HG03135 (cell line): ENCODE measurements at regions not wholly inside any gene's neighbourhood (a gene's known extent, or its start where the extent isn't known, plus 50 kb on each side); places are given as distances from the start of the nearest gene placed in this dataset.

Experiments used
- ATAC-seq: cut with Tn5 transposase; IDR thresholded peaks from one replicate; pipeline ENCODE4 v1.9.1; 2021; ENCODE audit warnings: mild to moderate bottlenecking, moderate library complexity; ENCODE audit not compliant: unreplicated experiment

DNA sequence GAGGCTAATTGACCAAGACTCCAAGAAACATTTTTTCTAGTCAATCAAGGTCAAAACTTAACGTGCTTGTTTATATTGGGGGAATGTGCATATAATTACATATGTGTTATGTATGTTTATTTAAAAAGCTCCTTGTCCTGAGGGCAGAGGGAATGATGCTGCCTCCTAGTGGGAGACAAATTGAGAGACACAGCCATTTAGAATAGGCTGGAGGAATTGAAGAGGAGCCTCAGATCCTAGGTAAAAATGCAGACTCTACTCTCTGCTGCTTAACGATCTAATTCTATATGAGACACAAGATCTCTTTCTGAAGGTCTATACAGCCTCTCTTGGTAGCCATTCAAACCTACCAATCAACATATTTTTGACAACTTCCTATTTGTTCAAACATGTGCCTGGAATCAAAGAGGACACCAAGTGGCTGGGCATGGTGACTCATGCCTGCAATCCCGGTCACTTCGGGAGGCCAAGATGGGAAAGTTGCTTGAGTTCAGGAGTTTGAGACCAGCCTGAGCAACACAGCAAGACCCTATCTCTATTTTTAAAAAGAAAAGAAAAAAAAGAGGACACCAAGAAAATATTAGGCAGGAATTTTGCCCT lies 136.6 kb upstream of the ZNF648 start:
- no peak for ATAC-seq

DNA sequence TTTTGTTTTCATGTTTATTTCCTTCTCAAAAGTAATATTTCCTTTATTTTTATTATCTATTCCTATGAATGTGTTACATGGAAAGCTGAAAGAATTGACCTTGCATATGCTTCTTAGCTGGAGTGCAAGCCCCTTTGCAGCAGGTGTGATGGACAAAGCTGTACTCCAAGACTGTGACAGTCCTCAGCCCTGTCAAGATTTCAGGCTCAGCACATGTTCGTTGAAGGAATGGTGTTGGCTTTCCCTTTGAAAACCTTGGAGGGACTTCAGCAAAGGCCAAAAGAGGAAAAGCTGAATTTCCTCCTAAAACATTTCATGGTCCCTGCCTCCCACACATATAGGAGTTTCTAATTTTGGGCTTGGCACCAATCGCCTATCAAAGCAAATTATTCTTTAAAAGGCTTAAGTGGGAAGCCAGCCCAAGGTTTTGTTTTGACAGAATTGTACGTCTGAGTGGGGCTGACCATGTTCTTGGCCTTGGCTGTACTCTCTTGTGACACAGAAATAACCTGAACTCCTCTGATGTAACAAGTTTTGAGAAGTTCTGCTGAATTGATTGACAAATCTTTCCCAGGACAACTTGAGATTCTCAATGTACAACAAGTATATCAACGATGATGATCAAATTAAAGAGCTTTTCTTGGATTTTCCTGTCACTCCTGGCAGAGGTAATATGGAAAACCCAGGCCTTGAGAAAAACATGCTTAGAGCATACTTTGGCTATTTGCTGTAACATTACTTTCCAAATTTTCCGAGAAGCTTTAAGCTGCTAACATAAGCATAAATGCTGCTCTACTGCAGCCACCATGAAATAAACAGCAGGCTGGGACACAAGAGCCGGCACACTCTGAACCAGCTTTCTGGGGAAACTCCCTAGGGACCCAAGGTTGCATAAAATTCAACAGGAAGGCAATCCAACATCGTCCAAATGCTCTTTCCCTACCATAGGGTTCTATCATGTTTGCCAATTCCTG lies 135.7 kb upstream of the ZNF648 start:
- ATAC-seq: no peak

DNA sequence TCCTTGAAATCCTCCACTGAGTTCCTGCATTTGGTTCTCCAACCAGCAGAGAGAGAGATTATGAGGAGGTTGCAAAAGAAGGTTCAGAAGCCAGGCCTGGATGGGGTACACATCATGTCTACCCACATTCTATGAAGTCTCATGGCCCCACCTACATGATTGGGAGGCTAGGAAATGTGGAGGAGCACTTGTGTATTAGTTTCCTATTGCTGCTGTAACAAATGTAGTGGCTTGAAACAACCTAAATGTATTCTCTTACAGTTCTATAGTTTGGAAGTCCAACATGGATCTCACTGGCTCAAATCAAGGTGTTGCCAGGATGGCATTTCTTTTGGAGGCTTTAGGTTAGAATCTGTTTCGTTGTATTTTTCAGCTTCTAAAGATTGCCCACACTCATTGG lies 134.2 kb upstream of the ZNF648 start:
- no peak for ATAC-seq

DNA sequence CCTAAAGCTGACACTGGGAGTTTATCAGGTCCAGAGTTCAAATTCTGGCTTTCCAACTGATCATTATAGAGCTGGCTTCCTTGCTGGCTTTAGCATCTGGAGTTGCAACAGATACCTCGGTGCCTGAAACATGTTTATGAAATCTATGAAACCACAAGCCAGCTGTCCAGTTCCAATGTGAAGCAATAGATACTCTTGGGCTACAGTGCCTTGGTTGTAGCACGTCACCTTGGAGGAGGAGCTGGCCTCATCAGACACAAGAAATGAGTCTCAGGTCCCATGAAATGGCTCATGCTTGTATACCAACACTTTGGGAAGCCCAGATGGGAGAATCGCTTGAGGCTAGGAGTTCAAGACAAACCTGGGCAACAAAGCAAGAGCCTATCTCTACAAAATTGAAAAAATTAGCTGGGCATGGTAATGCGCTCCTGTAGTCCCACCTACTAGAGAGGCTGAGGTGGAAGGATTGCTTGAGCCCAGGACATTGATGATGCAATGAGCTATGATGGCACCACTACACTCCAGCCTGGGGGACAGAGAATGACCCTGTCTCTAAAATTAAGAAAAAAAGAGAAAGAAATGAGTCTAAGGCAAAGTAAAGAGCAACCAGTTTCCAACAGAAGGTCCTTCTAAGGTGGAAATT lies 132.5 kb upstream of the ZNF648 start:
- ATAC-seq: no peak

DNA sequence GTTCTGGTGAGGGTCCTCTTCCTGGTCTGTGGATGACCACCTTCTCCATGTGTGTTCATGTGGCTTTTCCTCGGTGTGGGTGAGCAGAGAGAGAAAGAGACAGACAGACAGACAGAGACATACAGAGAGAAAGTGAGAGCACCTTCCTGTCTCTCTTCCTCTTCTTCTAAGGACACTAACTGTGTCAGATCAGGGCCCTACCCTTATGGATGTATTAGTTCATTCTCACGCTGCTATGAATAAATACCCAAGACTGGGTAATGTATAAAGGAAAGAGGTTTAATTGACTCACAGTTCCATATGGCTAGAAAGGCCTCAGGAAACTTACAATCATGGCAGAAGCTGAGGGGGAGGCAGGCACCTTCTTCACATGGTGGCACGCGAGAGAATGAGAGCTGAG lies 131.5 kb upstream of the ZNF648 start:
- ATAC-seq: no peak

DNA sequence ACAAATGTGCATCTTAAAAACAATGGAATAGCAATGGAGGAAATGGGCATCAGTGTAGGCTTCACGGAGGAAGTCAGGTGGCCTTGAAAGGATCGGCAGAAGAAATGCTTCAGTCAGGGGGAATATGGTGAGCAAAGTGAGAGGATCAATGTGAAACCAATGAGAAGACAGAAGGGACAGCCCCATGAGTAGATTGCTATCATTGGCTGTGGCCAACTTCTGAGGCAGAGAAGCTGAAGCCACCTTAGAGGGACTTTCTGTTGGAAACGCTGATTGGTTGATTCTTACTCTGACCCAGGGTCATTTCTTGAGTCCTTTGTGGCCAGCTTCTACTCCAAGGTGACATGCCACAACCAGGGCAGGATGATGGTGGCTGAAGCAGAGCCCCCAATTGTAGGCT lies 130.7 kb upstream of the ZNF648 start:
- ATAC-seq: no peak

DNA sequence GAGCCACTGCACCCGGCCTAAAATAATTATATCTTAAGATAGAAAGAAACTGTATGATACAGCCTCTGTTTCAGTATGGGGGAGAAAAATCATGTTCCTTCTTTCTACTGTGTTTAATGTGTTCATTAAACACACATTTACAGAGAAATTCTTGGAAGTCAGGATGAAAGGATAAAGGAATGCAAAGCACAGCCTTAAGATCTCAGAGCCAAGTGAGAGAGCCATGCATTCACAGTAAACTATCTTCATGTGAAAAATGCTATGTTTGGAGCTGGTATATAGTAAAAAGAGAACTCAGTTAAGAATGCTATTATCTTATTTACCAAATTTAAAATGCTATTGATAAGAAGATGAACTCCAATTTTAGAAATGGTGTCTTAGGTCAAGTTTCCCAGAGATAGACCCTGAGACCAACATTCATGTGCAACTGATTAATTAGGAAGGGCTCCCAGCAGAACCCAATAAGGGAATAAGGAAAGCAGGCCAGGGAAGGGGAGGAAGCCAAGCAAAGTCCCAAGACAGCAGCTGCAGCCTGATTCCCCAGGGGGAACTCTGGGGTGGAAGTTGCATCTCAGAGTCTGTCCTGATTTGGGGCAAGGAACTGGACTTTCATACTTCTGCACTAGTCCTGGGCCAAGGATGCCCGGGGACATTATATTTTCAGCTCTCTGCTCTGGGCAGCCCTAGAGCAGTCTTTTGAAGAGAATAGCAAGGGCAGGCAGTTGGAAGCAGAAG lies 130.0 kb upstream of the ZNF648 start:
- ATAC-seq: no peak

DNA sequence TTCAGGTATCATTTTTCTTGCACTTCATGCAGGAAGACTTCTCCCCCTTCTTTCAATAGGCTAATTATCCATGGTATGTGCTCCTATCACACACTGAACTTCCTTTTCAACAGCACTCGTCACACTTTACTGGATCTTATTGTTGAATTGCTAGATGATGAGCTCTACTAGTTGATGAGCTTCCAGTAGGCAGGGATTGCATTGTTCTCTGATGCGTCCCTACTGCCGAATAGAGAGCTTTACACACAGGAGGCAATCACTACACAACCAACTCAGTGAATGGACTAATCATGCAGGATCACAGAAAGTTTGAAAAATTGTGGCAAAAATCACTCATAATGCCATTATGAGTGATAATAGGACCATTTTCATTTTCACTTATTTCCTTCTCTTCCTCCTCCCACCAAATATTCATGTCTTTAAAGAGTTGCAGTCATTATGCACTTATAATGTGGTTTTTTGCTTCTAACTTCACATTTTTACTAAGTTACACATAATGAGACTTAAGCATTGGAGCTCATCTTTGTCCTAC lies 128.1 kb upstream of the ZNF648 start:
- no peak for ATAC-seq

DNA sequence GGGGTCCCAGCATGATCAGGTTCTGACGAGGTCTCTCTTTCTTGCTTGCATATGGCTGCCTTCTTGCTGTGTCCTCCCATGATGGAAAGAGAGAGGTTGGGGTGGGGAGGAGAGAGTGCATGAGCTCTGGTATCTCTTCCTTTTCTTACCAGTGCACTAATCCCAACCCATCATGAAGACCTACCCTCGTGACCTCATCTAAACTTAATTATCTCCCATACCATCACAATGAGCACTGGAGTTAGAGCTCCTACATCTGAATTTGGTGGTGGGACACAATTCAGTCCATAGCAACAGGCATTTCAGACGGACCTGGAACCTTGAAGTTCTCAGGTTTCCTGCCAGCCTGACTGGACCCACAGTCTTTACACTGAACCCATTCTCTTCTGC lies 125.2 kb upstream of the ZNF648 start:
- ATAC-seq: no peak

DNA sequence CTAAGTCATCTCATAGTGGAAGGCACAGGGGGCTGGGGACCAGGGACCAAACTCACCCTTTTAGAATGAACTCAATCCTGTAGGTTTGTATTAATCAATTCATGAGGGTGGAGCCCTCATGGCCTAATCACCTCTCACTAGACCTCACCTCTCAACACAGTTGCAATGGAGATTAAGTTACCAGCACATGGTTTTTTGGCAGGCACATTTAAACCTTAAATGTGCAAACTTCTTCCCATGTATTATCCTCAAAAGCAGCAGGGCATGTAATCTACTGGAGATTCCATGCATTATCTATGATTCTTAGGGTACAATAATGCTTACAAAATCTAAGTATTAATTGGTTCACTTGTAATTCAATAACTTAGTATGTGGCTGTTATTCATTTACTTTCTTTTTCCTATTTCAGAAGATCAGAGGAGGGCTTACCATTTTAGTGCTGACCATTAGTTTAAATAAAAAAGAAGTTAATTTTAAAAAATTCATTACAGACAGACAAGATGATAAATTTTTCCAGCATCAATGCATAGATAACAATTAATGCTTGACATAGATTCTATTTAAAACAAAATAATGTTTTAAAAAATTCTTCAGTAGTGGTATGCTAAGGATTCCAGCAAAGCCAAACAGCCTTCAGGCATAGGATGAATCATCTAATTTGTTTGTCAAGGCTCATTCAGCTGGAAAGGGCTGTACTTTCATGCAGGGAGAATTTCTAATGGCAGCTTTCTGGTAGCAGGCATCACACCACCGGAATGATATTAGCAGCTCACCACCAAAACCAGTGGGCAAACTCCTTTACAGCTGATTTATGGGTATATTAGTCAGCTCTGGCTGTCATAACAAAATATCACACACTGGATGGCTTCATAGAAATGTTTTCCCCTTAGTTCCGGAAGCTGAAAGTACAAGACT lies 124.6 kb upstream of the ZNF648 start:
- ATAC-seq: no peak

DNA sequence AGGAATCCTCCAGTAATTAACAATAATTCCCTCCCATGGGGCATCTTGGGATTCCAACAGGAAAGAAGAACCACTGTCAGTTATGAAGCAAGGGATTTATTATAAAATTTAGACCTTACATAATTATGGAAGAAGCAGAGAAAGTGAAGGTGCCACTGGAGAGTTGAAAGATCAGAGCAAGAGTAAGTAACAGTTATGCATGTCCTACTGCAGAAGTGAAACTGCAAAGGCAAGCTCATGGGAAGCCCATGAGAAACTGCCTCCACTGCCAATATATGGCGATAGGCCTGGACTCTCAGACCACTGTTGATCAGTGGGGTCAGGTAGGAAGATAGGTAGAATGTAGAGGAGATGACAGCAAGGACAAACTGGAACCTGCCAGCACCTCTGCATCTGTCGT lies 123.6 kb upstream of the ZNF648 start:
- ATAC-seq: no peak

DNA sequence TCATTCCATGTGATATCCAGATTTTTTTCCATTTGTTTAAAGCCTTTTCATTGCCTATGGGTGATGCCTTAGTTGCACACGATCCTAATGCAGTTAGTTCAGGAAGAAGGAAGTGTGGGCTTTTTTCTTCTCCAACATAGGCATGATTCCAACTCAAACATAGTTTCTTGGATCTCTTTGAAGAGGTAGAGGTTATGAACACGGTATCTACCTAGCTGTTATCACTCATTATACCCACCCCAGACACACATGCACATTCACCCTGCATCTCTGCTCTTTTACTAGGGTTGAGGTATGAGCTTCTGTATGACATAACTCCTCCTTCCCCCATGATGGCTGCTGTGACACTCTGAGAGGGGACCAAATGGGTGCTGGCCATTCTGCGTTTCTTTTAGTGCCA lies 122.1 kb upstream of the ZNF648 start:
- ATAC-seq: no peak

DNA sequence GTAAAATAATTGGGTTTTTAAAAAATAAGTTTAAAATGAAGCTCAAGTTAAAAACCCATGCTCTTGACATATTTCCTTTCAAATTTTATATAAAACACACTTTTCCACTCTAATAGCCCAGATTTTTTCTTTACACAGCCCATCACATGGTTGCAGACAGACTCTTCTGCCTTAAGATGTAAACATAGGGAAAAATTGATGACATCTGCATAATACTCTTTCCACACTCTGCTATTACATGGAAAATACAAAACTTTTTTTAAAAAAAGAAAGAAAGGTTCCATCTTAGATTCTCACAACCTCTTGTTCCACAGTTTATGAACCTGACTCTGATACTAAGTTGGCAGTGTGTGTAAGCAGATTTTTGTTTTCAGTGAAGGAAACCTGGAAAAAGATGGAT lies 120.8 kb upstream of the ZNF648 start:
- no peak for ATAC-seq

DNA sequence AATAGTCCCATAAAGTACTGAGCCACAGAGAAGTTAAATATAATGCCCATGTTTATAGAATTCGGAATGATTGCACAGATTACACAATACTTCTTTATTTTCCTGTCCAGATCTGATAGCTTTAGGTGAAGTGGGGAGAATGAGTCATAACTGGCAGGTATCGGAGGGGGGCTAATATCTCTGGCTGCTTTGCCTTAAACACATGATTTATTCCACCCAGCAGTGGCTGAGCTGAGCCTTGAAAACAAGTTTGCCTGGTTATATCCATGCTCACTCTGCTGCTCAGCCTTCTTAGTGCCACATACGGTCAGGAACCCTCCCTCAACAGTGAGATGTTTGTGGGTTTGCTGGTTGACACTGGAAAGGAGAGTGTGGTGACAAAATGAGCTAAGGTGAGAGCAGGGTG lies 119.7 kb upstream of the ZNF648 start:
- ATAC-seq: no peak

DNA sequence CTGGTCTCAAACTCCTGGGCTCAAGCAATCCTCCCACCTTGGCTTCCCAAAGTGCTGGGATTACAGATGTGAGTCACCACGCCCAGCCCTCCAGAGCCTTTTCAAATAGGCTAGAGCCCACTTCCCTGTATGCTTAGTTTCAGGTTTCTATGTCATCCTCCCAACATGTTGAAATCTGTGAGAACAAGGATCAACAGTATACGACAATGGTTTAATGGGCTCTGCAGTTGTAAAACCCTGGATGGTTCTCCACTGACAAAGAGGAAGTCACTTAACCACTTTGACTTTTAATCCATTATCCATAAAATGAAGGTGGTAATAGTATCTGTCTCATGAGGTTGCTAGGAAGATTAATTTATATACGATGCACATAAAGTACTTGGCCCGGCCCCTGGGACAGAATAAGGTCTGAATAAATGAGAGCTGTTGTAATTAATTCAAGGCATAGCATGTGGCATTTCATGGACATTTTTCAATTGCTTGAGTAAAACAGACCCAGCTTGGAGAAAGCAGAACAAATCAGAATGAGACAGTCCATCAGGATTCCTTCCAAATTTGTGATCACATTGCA lies 113.9 kb upstream of the ZNF648 start:
- ATAC-seq: no peak

DNA sequence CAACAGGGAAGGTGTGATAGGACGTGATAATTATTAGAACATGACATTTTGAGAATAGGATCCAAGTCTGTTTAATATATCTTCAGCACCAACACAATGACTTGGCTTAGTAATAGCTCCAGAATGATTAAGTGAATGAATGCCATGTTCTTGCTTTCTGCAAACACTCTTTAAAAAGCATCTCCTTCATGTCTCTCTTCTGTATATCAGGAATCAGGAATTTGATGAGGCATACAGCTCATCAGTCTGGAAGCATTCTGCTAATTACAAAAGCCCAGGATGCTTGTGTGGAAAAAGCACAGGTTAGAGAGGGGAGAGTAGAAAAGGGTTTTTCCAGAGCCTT lies 113.0 kb upstream of the ZNF648 start:
- ATAC-seq: no peak

DNA sequence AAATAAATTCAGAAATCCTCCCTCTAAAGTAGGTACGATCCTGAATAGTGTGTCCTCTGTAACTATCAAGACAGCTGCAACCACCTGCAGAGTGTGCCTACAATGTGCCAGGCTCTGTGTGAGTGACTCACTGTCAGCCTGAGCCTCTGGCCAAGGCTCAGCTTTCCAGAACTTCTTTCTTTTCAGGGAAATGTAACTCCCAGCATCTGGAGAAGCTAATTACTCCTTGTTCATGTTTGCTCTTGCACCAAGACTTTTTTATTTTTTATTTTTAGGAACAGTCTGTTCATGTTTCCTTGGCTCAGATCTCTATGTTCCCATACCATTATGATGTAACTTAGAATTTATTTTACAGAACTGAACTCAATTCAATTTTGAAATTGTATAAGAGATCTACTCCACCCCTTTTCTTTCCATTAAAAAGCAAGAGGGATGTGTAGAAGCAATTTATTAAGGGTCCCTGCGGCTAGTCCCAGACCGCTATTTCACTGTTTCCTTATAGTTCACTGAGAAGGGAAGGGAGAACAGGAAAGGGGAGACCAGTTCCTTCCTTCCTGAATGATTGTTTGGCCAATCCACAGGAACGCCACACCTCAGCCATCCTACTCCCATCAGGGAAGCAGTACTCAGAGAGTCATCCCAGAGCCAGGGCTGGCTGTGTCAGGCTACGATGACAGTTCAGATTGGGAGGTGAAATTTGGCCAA lies 112.4 kb upstream of the ZNF648 start:
- ATAC-seq: no peak

DNA sequence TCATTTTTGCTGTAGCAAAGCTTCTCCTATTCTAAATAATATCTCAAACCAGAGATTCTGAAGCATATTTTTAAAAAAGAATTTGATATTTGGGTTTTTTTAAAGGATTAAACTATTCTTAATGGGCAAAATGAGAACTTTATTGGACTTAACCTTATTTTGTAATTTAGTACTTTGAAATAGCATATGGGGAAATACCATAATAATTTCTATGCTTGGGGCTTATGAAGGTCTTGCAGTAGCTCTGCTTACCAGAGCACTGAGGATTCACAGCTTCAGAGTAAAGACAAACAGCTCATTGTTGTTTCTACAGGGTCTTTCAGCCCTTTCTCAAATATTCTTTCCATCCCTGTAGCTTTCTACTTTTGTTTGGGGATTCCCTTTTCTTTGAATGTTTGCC lies 111.2 kb upstream of the ZNF648 start:
- ATAC-seq: no peak

DNA sequence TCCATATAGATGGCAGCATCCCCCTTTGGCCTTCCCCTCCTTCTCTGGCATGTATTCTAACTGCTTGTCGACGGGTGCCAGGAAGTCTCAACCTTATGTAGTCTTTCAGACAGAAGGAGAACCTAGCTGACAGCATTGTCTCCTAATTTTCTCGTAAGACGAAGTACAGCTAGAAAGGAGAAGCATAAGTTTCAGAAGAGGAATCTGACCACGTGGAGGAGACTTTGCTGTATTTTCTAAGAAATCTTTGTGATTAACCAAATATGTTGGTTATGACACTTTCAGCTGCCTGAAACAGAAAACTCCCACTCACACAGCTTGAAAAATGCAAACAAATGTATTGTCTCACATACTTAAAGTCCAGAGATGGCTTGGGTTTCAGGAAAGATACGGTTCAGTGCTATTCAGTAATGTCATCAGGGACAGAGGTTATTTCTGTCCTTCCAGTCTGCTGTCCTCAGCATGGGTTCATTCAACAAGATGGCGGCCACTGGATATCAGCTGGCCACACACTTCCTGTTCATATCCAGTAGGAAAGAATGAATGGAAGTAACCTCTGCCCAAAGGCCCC lies 109.5 kb upstream of the ZNF648 start:
- ATAC-seq: no peak
